ENCODE measurements at regions not wholly inside any gene's neighbourhood (a gene's known extent, or its start where the extent isn't known, plus 50 kb on each side); places are given as distances from the start of the nearest gene placed in this dataset.
A peak's percentile ranks its signal among the peaks of the same experiment; 100 is the strongest.

DNA sequence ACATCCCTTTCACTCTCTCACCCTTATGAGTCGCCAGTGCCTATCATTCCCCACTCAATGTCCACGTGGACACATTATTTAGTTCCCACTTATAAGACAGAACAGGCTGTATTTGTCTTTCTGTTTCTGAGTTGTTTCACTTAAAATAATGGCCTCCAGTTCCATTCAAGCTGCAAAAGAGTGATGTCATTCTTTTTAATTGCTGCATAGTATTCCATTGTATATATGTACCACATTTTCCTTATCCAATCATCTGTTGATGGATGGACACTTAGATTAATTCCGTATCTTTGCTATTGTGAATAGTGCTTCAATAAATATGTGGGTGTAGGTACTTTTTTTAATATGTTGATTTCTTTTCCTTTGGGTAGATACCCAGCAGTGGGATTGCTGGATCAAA, 79.1 kb downstream of the ZNF365 start:
- no peak for DNase-seq (ENCODE audit: low spot score)

GRCh38 chr10:62454687-62455397, 80.7 kb downstream of the ZNF365 start:
- peak; percentile 82 for DNase-seq (ENCODE audit: low spot score)

DNA sequence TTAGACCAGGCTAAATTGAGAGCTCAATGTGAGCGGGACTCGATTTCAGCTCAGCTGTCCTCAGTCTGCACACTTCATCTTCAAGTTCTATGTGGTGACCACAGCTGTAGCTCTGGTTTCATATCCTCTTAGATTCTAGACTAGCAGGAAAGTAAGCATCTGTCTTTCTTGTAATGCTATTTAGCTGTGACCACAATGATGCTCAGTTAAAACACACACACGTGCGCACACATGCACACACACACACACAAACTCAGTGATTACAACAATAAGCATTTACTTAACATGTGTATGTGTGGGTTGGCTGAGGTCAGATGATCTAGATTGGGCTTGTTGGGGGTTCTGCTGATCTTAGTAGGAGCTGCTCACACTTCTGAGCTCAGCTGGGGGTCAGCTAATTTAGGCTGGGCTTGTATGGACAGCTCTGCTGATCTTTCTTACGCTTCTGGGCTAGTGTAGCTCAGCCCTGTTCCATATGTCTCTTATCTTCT, 82.5 kb downstream of the ZNF365 start:
- DNase-seq (ENCODE audit: low spot score): peak; percentile 23

GRCh38 chr10:62457196-62457595, 83.0 kb downstream of the ZNF365 start:
- DNase-seq (ENCODE audit: low spot score): no peak

GRCh38 chr10:62457598-62457997, 83.4 kb downstream of the ZNF365 start:
- no peak for DNase-seq (ENCODE audit: low spot score)

DNA sequence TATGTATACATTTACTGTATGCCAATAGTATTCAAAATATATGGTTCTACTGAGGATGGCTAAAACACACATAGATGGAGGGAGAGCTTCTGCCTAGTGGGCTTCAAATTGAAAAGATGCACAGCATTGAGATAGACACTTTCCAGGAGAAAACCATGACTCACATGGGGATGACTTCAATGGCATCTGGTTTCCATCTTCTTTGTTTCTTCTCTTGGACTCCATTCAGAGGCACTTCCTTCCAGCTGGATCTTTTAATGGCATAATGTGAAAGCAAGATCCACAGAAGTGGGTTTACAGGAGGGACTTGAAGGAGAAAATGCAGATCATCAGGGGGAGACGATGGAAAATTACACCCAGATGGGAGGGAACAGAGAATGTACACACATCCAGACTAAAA, 84.9 kb downstream of the ZNF365 start:
- DNase-seq (ENCODE audit: low spot score): peak; percentile 79

DNA sequence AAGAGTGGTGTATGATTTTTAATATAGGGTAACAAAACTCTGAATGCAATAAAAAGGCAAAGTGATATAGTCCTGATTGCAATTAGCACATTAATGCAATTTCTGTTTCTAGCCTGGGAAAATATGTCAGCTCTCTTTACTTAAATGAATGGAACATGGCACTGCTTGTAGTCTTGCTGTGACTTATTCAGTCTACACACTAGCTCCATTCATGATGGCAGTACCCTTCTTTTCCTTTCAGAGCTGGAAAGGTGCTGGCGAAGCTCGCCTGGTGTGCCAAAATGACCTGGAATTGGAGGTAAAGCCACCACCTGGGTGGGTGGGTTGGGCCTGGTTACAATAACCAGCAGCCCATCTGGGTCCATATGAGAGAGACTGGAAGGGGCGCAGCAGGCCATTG, 85.3 kb downstream of the ZNF365 start:
- DNase-seq (ENCODE audit: low spot score): no peak

- DNase-seq (ENCODE audit: low spot score): no peak
These were observed 86.2 kb downstream of the ZNF365 start for GRCh38 chr10:62460393-62460792.

GRCh38 chr10:62461120-62461519, 87.0 kb downstream of the ZNF365 start:
- DNase-seq (ENCODE audit: low spot score): no peak

- no peak for DNase-seq (ENCODE audit: low spot score)
These were observed 88.3 kb downstream of the ZNF365 start for GRCh38 chr10:62462461-62462860.

GRCh38 chr10:62463364-62463763, 89.2 kb downstream of the ZNF365 start:
- DNase-seq (ENCODE audit: low spot score): no peak

GRCh38 chr10:62464308-62464707, 90.1 kb downstream of the ZNF365 start:
- DNase-seq (ENCODE audit: low spot score): peak; percentile 41

- DNase-seq (ENCODE audit: low spot score): no peak
These were observed 92.4 kb downstream of the ZNF365 start for GRCh38 chr10:62466590-62466989.

DNA sequence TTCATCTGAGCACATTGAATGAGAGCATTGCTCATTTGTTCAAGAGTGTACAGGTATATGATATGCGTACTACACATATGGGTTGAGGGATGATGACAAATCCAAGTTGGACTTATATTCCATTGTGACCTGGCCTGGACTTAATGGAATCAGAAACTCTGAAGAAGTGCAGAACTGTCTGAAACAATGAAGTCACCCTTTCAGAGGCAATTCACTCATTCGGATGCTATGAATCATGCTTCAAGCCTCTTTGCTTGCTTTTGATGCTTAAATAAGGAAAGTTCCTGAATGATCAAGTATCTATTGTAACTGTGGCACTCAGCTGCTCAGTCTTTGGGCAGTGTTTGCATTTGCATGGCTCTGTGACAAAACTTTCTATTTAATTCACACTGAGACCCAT, 93.4 kb downstream of the ZNF365 start:
- peak; percentile 48 for DNase-seq (ENCODE audit: low spot score)

DNA sequence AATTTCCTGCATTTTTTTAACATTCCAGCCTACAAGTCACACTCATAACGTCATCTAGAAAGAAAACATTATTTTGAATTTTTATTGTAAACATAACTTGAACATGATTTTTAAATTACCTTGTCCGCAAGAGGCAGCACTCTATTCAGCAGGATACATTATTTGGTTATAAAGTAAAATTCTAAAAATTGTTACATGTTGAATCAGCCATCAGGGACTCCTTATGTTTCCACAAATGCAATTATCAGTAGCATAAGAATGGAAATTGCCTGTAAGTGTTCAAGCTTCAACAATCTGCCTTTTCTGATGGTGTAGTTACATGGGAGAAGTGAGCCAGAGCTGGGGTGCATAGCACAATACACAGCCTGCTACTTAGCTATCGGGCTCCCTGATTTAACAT, 97.5 kb downstream of the ZNF365 start:
- no peak for DNase-seq (ENCODE audit: low spot score)

- no peak for DNase-seq (ENCODE audit: low spot score)
These were observed 99.1 kb downstream of the ZNF365 start for GRCh38 chr10:62473241-62473640.

GRCh38 chr10:62475551-62475950, 101.4 kb downstream of the ZNF365 start:
- DNase-seq (ENCODE audit: low spot score): no peak

DNA sequence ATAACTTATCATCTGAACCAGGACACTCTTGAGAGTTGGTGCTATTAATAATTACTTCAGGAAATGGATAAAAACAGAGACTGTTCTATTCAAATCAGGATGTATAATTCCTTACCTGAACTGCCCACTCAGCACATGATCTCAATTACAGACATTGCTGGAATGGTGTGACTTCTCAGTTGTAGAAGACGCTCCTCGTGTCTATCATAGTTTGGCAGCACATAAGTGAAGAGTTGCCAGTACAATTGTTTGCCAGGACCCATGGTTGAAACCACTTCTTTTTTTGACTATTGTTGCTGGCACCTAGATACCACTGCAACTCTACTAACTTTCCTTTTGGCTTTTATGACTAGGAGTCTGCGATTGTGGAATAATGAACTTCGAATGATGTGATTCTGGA, 105.4 kb downstream of the ZNF365 start:
- DNase-seq (ENCODE audit: low spot score): no peak

DNA sequence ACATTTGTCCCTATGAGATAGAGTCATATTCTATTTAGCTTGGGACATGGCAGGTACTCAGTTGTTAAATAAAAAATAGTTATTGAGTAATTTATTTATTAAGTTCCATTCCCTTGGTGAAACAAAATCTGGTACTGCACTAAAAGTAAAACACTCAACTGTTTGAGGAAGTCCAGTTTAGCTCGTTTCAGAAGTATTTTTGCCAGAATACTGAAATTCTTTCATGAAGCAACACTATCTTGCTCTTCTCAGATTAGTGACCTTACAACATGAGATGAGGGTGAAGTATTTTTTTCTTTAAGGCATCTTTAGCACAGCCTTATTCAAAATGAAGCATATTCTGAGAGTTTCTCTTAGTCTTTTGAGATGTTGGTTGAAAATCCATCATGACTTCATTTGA, 106.0 kb downstream of the ZNF365 start:
- DNase-seq (ENCODE audit: low spot score): no peak

DNA sequence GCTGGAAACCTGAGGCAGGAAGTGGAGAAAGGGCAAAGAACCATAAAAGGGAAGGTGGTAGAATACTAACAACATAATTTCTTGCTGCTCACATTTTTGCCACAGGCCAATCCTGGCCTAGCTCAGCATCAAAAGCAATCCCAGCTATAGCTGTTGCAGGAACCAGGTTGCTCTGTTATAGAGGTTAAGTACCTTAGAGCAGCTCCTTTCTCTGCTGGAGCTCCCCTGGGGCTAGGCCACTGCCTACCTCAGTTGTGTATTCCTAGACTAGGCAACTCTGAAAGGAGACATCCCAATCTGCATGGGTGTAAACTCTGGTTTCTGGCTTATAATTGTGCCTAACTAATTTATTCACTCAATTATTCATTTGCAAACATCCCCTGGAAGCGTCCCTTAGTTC, 108.4 kb downstream of the ZNF365 start:
- DNase-seq (ENCODE audit: low spot score): no peak

DNA sequence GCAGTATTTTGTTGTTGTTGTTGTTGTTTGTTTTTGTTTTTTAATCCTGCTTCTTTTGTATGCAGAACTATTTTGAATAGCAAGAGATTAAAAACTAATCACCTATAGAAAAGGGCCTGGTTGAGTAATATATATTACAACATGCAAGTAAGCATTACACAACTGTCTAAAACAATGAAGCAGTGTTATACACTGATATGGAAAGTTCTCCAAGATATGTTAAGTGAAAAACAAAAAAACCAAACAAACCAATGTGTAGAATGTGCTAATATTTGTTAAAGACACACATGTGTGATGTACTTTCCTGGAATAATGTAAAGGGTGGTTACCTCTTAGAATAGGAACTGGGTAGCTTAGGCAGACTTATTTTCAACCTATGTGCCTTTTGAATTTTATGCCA, 117.4 kb downstream of the ZNF365 start:
- no peak for DNase-seq (ENCODE audit: low spot score)

DNA sequence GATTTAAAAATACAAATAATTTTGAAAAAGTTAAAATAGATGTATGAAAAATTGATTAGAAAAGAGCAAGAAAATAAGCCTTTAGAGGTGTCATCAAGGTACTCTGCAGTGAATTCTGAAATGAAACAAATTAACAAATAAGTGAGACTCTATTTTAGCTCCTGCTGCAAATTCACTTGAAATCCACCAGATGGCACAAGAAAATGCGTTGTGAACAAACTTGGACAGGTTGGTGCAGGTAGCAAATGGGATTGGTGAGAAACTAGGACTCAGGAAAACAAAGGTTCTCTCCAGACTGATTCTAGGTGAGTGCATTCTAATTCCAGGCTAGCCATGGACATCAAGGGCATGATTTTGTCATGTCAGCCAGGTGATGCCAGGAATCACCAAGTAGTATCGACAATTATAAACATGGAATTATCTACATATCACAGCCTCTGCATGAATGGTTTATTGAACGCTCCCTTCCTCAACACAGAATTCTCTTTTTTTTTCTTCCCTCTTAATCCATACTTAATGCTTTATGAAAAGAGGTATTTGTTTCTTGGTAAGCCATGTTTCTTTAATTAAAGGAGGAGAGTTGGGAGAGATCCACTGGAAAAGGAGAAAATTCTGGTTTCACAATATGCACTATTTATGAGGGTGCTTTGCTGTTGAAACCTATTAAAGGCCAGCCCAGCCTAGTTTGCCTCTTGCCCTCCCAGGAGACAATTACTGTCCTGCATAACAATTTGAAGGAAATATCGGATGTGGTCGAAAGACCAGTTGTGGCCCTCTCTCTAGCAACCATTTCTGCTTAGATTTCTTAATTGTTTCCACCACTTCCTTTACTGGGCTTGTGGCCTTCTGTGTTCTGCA, 118.1 kb downstream of the ZNF365 start:
- peak; percentile 66 for DNase-seq (ENCODE audit: low spot score)

DNA sequence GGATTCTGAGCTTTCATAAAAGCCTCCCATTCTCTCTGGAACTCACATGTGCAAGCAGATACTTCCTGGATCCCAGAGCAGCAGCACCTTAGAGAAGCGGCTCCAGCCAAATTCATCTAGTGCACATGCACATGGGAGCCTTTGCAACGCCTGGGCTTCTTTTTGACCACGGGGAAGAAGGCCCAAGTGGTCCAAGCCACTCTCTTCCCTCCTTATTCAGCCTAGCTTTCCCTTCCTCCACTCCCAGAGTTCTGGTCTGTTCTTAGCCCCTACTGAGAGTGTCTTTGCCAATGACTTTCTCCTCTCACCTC, 118.7 kb downstream of the ZNF365 start:
- DNase-seq (ENCODE audit: low spot score): no peak

DNA sequence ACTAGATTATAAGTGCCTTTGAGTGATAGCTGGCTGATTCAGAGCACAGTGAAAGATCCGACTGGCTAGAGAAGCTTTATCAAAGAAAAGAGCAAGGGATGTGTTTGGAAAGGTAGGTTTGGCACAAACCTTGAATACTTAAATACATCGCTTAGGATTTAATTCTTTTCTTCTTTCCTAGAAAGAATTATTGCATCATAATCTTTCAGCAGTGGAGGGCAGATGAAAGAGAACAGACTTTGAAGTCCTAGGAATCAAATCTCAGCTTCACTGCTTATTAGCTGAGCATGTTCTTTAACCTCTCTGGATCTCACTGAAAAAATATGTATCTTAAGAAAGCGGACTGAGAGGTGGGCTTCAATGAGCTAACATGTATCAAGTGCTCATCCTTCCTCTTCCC, 122.8 kb downstream of the ZNF365 start:
- no peak for DNase-seq (ENCODE audit: low spot score)
